Mesodermal cell (in vitro differentiated cells): ENCODE measurements at regions not wholly inside any gene's neighbourhood (a gene's known extent, or its start where the extent isn't known, plus 50 kb on each side); places are given as distances from the start of the nearest gene placed in this dataset.

Experiments
- H3K27ac ChIP-seq: 2 replicates; pipeline ENCODE4 v1.7.0; 2013; ENCODE audit warnings: mild to moderate bottlenecking, low read depth, low read length, moderate library complexity; ENCODE audit not compliant: severe bottlenecking
- H3K36me3 ChIP-seq: 2 replicates; pipeline ENCODE4 v1.7.1; 2013; ENCODE audit warnings: mild to moderate bottlenecking, low read length, moderate library complexity; ENCODE audit not compliant: control insufficient read depth, insufficient read depth
- H3K4me1 ChIP-seq: one replicate; pipeline ENCODE4 v1.7.1; 2013; ENCODE audit warnings: mild to moderate bottlenecking, low read length; ENCODE audit not compliant: insufficient read depth, control insufficient read depth, poor library complexity, severe bottlenecking
- H3K4me3 ChIP-seq: 2 replicates; pipeline ENCODE4 v1.7.0; 2013; ENCODE audit warnings: low read length, control low read depth, mild to moderate bottlenecking; ENCODE audit not compliant: insufficient read depth, poor library complexity, severe bottlenecking; ENCODE audit errors: extremely low read depth
- H3K9me3 ChIP-seq: 2 replicates; pipeline ENCODE4 v1.7.1; 2013; ENCODE audit warnings: mild to moderate bottlenecking, low read length, moderate library complexity; ENCODE audit not compliant: control insufficient read depth
- WGBS, 2 experiments: methylation state at CpG; one replicate each; pipeline ENCODE4 v1.1.5; 2013; ENCODE audit warnings: missing lambda C conversion rate in 2 of 2; ENCODE audit not compliant: insufficient coverage in 2 of 2; 5-methylcytosine and 5-hydroxymethylcytosine counted together

DNA sequence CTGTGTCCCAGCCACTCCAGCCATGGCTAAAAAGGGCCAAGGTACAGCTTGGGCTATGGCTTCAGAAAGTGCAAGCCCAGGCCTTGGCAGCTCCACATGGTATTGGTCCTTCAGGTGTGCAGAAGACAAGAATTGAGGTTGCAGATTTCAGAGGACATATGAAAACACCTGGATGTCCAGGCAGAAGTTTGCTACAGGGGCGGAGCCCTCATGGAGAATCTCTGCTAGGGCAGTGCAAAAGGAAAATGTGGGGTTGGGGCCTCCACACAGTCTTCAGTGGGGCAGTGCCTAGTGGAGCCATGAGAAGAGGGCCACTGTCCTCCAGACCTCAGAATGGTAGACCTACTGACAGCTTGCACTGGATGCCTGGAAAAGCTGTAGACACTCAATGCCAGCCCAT lies 1074.1 kb downstream of the JRKL start:
- WGBS, 2 experiments: 40% methylated on average over 1 of the region's 1 CpG; no CpG with 5 or more reads in 1 of the 2 experiments
- no peaks in the 10 kb centered on the region for H3K36me3 ChIP-seq
- H3K27ac ChIP-seq: no peak overlapping the region
- no peak overlapping the region for H3K4me3 ChIP-seq
- H3K4me1 ChIP-seq: no peaks in the 10 kb centered on the region
- peaks cover 12% of the 10 kb centered on the region for H3K9me3 ChIP-seq

DNA sequence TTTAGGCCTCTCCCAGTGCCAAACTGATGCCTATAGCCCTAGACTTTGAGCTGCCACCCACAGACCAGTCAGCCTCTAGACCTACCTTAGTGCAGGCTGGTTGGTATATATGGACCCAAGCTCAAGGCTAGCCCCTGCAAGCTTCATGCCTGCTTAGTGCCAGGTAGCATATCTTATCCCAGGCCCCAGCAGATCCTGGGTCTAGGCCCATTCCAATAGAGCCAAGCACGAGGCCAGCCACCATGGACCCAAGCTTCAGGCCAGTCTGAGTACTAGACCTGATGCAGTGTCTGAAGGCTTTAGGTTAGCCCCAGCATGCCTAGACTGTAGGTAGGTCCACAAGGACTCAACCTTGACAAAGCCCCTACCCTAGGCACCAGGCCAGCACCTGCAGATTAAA lies 1081.7 kb downstream of the JRKL start:
- 80 to 100% methylated on average over 1 of the region's 1 CpG for WGBS, 2 experiments
- Histone ChIP-seq H3K4me3 (no peak overlapping the region), H3K9me3 (peaks cover 8% of the 10 kb centered on the region)

DNA sequence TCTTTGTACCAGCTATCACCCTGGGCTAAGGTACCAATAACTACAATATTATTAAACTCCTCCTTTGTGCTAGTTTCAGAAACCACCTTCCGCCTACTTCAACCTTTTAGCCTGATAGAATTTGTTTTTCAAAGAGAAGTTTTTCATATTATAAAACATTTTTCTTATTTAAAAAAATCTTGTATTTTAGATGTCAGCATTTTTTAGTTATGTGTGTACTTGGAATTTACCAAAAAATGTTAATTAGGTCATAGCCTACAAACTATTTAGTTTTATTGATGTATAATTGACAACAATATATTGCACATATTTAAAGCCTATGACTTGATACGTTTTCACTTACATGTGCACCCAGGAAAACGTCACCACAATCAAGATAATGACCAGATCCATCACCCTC lies 1097.6 kb downstream of the JRKL start:
- WGBS, 2 experiments: 71 to 83% methylated on average over 2 of the region's 3 CpGs
- Histone ChIP-seq H3K27ac (no peak overlapping the region), H3K9me3 (no peaks in the 10 kb centered on the region), H3K36me3 (no peaks in the 10 kb centered on the region), H3K4me1 (no peaks in the 10 kb centered on the region), H3K4me3 (no peak overlapping the region)

More for the DNA sequence above, 1081.7 kb downstream of the JRKL start:
- H3K4me1 ChIP-seq: no peaks in the 10 kb centered on the region
- no peak overlapping the region for H3K27ac ChIP-seq
- H3K36me3 ChIP-seq: no peaks in the 10 kb centered on the region

DNA sequence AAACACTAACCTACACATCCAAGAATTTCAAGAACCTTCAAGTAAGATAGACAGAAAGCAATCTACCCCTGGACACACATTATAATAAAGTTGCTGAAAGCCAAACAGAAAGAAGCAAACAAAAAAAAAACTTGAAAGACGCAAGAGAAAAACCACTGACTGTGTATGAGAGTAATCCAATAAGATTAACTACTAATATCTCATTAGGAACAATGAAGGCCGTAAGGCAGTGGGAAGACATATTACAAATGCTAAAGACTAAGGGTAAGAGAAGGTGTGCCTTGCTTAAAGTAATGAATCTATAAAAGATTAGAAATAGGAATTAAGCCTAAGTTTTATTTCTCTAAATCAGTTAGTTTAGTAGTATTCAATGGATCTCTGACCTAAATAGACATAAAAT lies 1109.1 kb downstream of the JRKL start:
- Histone ChIP-seq H3K27ac (no peak overlapping the region), H3K9me3 (no peaks in the 10 kb centered on the region), H3K36me3 (no peaks in the 10 kb centered on the region), H3K4me1 (no peaks in the 10 kb centered on the region), H3K4me3 (no peak overlapping the region)
- no CpG with 5 or more reads among the region's 2 CpGs for WGBS, 2 experiments

DNA sequence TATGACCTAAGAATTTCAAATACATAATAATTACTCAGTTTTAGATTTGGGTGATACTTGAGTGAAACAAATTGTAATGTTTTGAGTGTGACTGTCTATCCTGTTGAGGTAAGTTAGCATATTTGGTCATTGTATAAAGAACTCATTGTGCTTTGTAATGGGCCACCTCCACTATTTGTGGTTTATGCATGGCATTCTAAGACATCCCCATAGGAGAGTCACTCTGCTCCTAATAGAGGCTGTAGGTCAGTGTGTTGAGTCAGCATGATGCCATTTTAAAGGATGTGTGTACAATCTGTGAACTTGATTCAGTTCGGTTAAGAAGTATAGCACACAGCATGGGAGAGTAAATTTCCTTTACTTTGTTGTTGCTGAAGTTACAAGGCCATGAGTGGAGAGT lies 1112.4 kb downstream of the JRKL start:
- H3K36me3 ChIP-seq: no peaks in the 10 kb centered on the region
- H3K27ac ChIP-seq: no peak overlapping the region
- no peaks in the 10 kb centered on the region for H3K4me1 ChIP-seq
- H3K4me3 ChIP-seq: no peak overlapping the region
- no peaks in the 10 kb centered on the region for H3K9me3 ChIP-seq
- 90% methylated on average over 1 of the region's 1 CpG; no CpG with 5 or more reads in 1 of the 2 experiments for WGBS, 2 experiments

DNA sequence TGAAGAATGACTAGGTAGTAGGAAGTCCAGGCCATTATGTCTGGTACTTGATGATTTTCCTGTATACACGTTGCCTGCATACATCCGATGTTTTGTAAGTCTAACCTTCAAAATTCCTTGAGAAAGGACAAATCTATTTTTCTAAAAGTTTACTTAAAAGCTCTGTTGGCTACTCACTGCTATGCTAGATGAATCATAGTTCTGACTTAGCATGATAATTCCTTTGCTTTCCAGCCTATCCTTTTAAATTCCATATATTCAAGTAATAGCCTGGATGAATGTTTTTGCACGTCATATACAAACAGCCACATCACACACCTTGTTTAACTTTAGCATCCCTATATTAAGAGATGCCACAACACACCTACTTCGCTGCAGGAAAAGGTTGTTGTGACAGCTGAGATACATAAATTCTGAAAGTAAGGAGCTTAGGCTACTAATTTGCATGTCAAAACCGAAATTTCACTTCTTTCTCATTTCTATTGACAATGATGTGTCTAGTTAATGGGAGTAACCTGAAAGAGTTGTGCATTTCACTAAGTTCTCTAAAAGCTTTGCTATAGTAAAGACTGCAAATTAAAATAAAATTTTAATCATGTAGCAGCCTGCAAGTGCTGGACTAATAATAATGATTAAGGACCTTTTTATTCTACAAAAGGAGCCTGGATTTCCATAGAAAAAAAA lies 1116.4 kb downstream of the JRKL start:
- H3K27ac ChIP-seq: no peak overlapping the region
- no peak overlapping the region for H3K4me3 ChIP-seq
- H3K36me3 ChIP-seq: no peaks in the 10 kb centered on the region
- no peaks in the 10 kb centered on the region for H3K4me1 ChIP-seq
- H3K9me3 ChIP-seq: no peaks in the 10 kb centered on the region
- WGBS, 2 experiments: 60 to 78% methylated on average over 1 to 2 of the region's 5 CpGs

DNA sequence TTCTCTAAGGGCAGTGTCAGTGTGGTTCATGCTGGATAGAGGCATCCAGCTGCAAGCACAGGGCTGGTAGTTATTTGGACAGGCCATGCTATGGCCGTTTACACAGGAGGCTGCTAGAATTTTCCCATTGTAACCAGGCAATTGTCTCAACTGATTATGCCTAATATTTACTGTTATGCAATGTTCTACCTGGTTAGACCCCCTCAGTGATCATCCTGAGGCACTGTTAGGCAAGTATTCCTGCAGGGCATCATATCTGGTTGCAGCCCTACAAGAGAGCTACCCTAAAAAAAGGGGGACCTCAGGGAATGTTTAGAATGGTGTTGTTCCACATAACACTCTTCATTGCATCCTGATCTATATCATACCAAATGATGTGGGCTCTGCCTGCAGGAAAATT lies 1124.6 kb downstream of the JRKL start:
- Histone ChIP-seq H3K4me3 (no peak overlapping the region), H3K9me3 (no peaks in the 10 kb centered on the region)
- WGBS, 2 experiments: no CpG with 5 or more reads among the region's 1 CpG

DNA sequence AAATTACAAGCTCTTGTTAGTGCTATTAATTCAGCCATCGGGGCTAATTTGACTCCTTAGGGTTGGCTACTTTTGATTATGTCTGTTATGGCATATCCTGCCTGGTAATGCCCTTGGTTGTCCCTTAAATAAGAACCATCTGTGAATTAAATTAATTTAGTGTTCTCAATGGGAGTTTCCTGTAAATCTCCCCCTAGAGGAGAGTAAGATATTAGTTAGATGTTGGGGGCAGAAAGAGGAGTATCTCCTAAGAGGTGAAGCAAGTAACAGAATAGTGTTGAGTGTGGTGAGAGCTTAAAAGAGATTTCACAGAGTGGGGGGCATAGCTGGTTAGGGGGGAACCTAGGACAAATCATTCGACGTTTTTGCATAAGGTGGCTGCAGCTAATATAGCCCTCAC lies 1126.9 kb downstream of the JRKL start:
- Histone ChIP-seq H3K9me3 (no peaks in the 10 kb centered on the region), H3K27ac (no peak overlapping the region), H3K4me3 (no peak overlapping the region), H3K36me3 (no peaks in the 10 kb centered on the region), H3K4me1 (no peaks in the 10 kb centered on the region)
- WGBS, 2 experiments: no CpG with 5 or more reads among the region's 3 CpGs

More for the DNA sequence above, 1124.6 kb downstream of the JRKL start:
- Histone ChIP-seq H3K27ac (no peak overlapping the region), H3K36me3 (no peaks in the 10 kb centered on the region), H3K4me1 (no peaks in the 10 kb centered on the region)

DNA sequence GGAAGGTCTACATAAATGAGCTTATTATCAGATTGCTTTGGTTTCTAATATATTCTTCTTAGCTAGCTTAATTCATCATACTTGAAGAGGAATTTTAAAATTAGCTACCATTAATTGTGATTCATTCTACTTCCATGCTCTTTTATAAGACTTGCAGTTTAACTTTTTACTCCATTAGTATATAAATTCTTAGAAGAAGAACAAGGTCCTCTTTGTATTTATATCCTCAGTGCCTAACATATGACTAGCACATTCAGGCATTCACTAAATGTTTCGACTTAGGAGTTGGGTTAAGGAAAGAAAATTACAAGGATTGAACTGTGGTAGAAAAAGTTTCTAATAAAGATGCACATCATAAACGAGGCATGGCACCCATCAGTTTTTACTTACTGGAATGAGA lies 1135.5 kb downstream of the JRKL start:
- Histone ChIP-seq H3K4me1 (no peaks in the 10 kb centered on the region), H3K4me3 (no peak overlapping the region), H3K27ac (peak overlapping the region; percentile 39), H3K36me3 (no peaks in the 10 kb centered on the region), H3K9me3 (no peaks in the 10 kb centered on the region)
- WGBS, 2 experiments: no CpG with 5 or more reads among the region's 2 CpGs

DNA sequence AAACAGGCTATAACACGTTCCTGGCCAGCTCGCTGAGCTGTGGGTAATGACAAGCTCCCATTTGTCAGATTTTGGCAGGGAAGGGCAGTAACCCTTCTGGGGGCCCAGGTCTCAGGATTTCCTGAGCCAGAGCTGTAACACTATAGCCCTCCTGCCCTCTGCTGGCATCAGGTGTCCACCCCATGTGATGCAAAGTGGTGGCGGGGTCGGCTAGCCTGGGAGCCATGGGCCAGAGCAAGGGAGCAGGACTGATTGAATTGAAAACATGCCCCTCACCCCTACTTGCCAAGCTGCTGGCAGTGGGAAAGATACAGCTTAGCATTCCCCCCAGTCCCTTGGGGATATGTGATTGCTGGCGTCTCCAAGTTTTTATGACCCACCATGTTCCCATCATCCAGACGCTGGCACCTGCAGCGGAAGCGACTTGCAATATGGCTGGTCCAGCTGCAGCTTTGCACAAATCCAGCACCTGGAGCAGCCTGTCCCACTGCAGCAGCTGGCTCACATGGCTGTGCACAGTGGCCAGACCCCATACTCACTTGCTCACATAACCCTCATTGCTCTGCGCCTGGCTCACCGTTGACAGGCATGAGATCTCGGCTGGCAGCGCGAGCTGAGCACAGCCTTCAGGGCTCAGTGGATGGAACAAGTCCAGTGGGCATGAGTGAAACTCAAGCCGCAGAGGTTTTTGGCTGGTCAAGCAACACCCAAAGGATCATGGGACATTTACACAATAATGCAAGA lies 1147.8 kb downstream of the JRKL start:
- Histone ChIP-seq H3K27ac (no peak overlapping the region), H3K36me3 (no peaks in the 10 kb centered on the region), H3K4me1 (no peaks in the 10 kb centered on the region), H3K9me3 (peaks cover 3% of the 10 kb centered on the region), H3K4me3 (no peak overlapping the region)
- WGBS, 2 experiments: 80 to 95% methylated on average over 10 to 11 of the region's 14 CpGs

DNA sequence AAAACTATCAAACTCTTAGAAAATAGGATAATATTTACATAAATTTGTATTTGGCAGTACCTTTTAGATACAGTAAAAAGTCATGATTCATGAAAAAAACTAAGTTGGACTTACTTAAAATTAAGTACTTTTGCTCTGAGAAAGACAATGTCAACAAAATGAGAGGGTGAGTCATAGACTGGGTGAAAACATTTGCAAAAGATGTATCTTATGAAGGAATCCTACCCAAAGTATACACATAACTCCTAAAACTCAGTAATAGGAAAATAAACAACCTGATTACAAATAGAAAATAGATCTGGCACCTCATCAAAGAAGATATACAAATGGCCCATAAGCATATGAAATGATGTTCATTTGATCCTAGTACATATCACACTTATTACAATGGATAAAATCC lies 1154.6 kb downstream of the JRKL start:
- Histone ChIP-seq H3K27ac (no peak overlapping the region), H3K4me1 (no peaks in the 10 kb centered on the region), H3K4me3 (no peak overlapping the region), H3K36me3 (no peaks in the 10 kb centered on the region), H3K9me3 (no peaks in the 10 kb centered on the region)
